CD14-positive monocyte (primary cell): ENCODE measurements at regions not wholly inside any gene's neighbourhood (a gene's known extent, or its start where the extent isn't known, plus 50 kb on each side); places are given as distances from the start of the nearest gene placed in this dataset.

Experiments
- DNase-seq, 3 donors: peaks; one replicate each; pipeline ENCODE4 v3.0.0-alpha.2; 2011 to 2022
- H2AFZ ChIP-seq: 2 replicates; pipeline ENCODE4 v1.6.0; 2012; ENCODE audit warnings: mild to moderate bottlenecking, low read depth, low read length, inconsistent platforms; ENCODE audit not compliant: insufficient read depth, poor library complexity, severe bottlenecking
- H3K27ac ChIP-seq, 2 donors: 1 replicate in 1 of 2; 2 replicates in 1 of 2; pipeline ENCODE4 v1.5.1; 2012 to 2013; ENCODE audit warnings: low read length in 2 of 2, control low read depth in 1 of 2, inconsistent platforms in 1 of 2, low read depth in 1 of 2, mild to moderate bottlenecking in 1 of 2
- H3K27me3 ChIP-seq, 2 donors: one replicate each; pipeline versions ENCODE4 v1.6.0 to v1.6.1; 2011 to 2013; ENCODE audit warnings: low read length in 2 of 2; ENCODE audit not compliant: control insufficient read depth in 2 of 2, insufficient read depth in 2 of 2
- H3K36me3 ChIP-seq, 2 donors: replicated peaks in 1 of 2; 1 replicate in 1 of 2; 2 replicates in 1 of 2; pipeline versions ENCODE4 v1.5.1 to v1.6.1; 2012 to 2013; ENCODE audit warnings: low read length in 2 of 2, control low read depth in 1 of 2, inconsistent platforms in 1 of 2, mild to moderate bottlenecking in 1 of 2; ENCODE audit not compliant: insufficient read depth in 2 of 2, control insufficient read depth in 1 of 2
- H3K4me1 ChIP-seq, 2 donors: 1 replicate in 1 of 2; 2 replicates in 1 of 2; pipeline versions ENCODE4 v1.5.1 to v1.6.1; 2012 to 2013; ENCODE audit warnings: low read length in 2 of 2, control low read depth in 1 of 2, inconsistent platforms in 1 of 2, mild to moderate bottlenecking in 1 of 2, moderate library complexity in 1 of 2; ENCODE audit not compliant: insufficient read depth in 2 of 2, control insufficient read depth in 1 of 2
- H3K4me2 ChIP-seq: replicated peaks from 2 replicates; pipeline ENCODE3; 2012; ENCODE audit warnings: low read length, moderate library complexity, mild to moderate bottlenecking; ENCODE audit not compliant: poor library complexity, severe bottlenecking; ENCODE audit errors: extremely low read depth
- H3K4me3 ChIP-seq, 3 experiments: fragments of 200-600 bp in 1 of 3; sonication (generic) in 1 of 3; replicated peaks in 1 of 3; 1 replicate in 2 of 3; 2 replicates in 1 of 3; pipeline ENCODE4 v1.5.1; 2011 to 2013; ENCODE audit warnings: low read length in 3 of 3, mild to moderate bottlenecking in 3 of 3, control low read depth in 2 of 3, low read depth in 2 of 3, inconsistent platforms in 1 of 3, moderate library complexity in 1 of 3
- H3K79me2 ChIP-seq: 2 replicates; pipeline ENCODE4 v1.6.0; 2012; ENCODE audit warnings: mild to moderate bottlenecking, control low read depth, inconsistent platforms, low read length, moderate library complexity; ENCODE audit not compliant: insufficient read depth
- H3K9ac ChIP-seq: 2 replicates; pipeline ENCODE4 v1.6.0; 2017; ENCODE audit warnings: low read length, mild to moderate bottlenecking; ENCODE audit not compliant: insufficient read depth, poor library complexity, severe bottlenecking
- H3K9me3 ChIP-seq, 2 donors: replicated peaks in 1 of 2; 1 replicate in 1 of 2; 2 replicates in 1 of 2; pipeline versions ENCODE4 v1.5.1 to v1.6.1; 2012 to 2013; ENCODE audit warnings: low read length in 2 of 2, control low read depth in 1 of 2; ENCODE audit not compliant: control insufficient read depth in 1 of 2, insufficient read depth in 1 of 2
- H4K20me1 ChIP-seq: 2 replicates; pipeline ENCODE4 v1.6.0; 2012; ENCODE audit warnings: mild to moderate bottlenecking, low read length, control low read depth, moderate library complexity; ENCODE audit not compliant: insufficient read depth
- H3K27ac Mint-ChIP-seq, 7 donors: one replicate each; pipeline ENCODE4 v1.8.0; 2020; ENCODE audit warnings: mild to moderate bottlenecking in 7 of 7, mixed read lengths in 7 of 7, moderate library complexity in 6 of 7, inconsistent platforms in 2 of 7
- H3K27me3 Mint-ChIP-seq, 3 donors: one replicate each; pipeline ENCODE4 v1.8.0; 2021 to 2022; ENCODE audit warnings: low read depth in 3 of 3, mild to moderate bottlenecking in 3 of 3, mixed read lengths in 3 of 3, moderate library complexity in 3 of 3, inconsistent platforms in 1 of 3
- H3K36me3 Mint-ChIP-seq, 2 donors: one replicate each; pipeline ENCODE4 v1.8.0; 2020; ENCODE audit warnings: mixed read lengths in 2 of 2, inconsistent platforms in 1 of 2, mild to moderate bottlenecking in 1 of 2
- H3K4me1 Mint-ChIP-seq: one replicate; pipeline ENCODE4 v1.8.0; 2020; ENCODE audit warnings: mild to moderate bottlenecking, mixed read lengths
- H3K4me3 Mint-ChIP-seq, 2 donors: one replicate each; pipeline ENCODE4 v1.8.0; 2020; ENCODE audit warnings: mild to moderate bottlenecking in 2 of 2, mixed read lengths in 2 of 2, moderate library complexity in 1 of 2
- H3K9me3 Mint-ChIP-seq, 7 donors: one replicate each; pipeline ENCODE4 v1.8.0; 2020 to 2022; ENCODE audit warnings: mixed read lengths in 7 of 7, mild to moderate bottlenecking in 6 of 7, moderate library complexity in 6 of 7, inconsistent platforms in 2 of 7
- CTCF ChIP-seq: fragments of 200-600 bp; IDR thresholded peaks from one replicate; pipeline ENCODE4 v1.8.0; 2022; ENCODE audit warnings: antibody characterized with exemption, mild to moderate bottlenecking
- WGBS: methylation state at CpG from one replicate; pipeline ENCODE4 v1.1.5; 2013; ENCODE audit warnings: missing lambda C conversion rate; ENCODE audit not compliant: insufficient coverage; 5-methylcytosine and 5-hydroxymethylcytosine counted together
- intact Hi-C, 2 donors: fragments of 100-400 bp; cut with micrococcal nuclease; formaldehyde crosslinking; loops; one replicate each; pipeline versions ENCODE4 v1.15.0 to v1.15.1; 2023

- TF ChIP-seq CTCF, result no peak
- Histone ChIP-seq H3K4me3 (no peak overlapping the region), H2AFZ (no peak overlapping the region), H3K36me3 (no peaks in the 10 kb centered on the region), H3K4me1 (no peaks in the 10 kb centered on the region), H3K9ac (no peak overlapping the region), H3K4me2 (no peak overlapping the region), H3K27me3 (no peaks in the 10 kb centered on the region), H3K9me3 (no peaks in the 10 kb centered on the region), H3K79me2 (no peaks in the 10 kb centered on the region), H4K20me1 (no peaks in the 10 kb centered on the region), H3K27ac (no peak overlapping the region)
- Mint-ChIP-seq H3K9me3 (peaks cover 0 to 9% (median 3%) of the 10 kb centered on the region in 7 donors), H3K27ac (no peak overlapping the region), H3K36me3 (no peaks in the 10 kb centered on the region), H3K4me3 (no peak overlapping the region), H3K27me3 (peaks cover 0 to 2% (median 1%) of the 10 kb centered on the region in 3 donors), H3K4me1 (no peaks in the 10 kb centered on the region)
- 97% methylated on average over 4 of the region's 6 CpGs for WGBS
- no peak for DNase-seq
- intact Hi-C loops, result no loop called here
These were observed 497.6 kb upstream of the CD180 start for GRCh38 chr5:67693956-67694809.

- no peaks in the 10 kb centered on the region for H3K4me1 Mint-ChIP-seq
- no peaks in the 10 kb centered on the region for H3K27me3 ChIP-seq
- no peak overlapping the region for H3K27ac ChIP-seq
- no peak overlapping the region for H3K9ac ChIP-seq
- peaks cover 3 to 10% (median 6%) of the 10 kb centered on the region in 7 donors for H3K9me3 Mint-ChIP-seq
- H3K36me3 Mint-ChIP-seq, result no peaks in the 10 kb centered on the region
- DNase-seq, result no peak
- WGBS, result no CpG with 5 or more reads among the region's 1 CpG
- H3K4me2 ChIP-seq, result no peak overlapping the region
- H3K79me2 ChIP-seq, result no peaks in the 10 kb centered on the region
- H3K4me3 ChIP-seq, result no peak overlapping the region
- H3K4me3 Mint-ChIP-seq, result no peak overlapping the region
- no peaks in the 10 kb centered on the region for H4K20me1 ChIP-seq
- H3K4me1 ChIP-seq, result no peaks in the 10 kb centered on the region
- peaks cover 0 to 2% (median 0%) of the 10 kb centered on the region in 3 donors for H3K27me3 Mint-ChIP-seq
- no peak overlapping the region for H3K27ac Mint-ChIP-seq
- no peak overlapping the region for H2AFZ ChIP-seq
- H3K36me3 ChIP-seq, result no peaks in the 10 kb centered on the region
- H3K9me3 ChIP-seq, result no peaks in the 10 kb centered on the region
- TF ChIP-seq CTCF, result no peak
- intact Hi-C loops, result no loop called here
These were observed 490.1 kb upstream of the CD180 start for GRCh38 chr5:67686746-67687145.
